ENCODE measurements at regions not wholly inside any gene's neighbourhood (a gene's known extent, or its start where the extent isn't known, plus 50 kb on each side); places are given as distances from the start of the nearest gene placed in this dataset.
A peak's percentile ranks its signal among the peaks of the same experiment; 100 is the strongest.
"Not testable (repeated sequence)": the region's sequence is repeated elsewhere in the genome, so short reads cannot be mapped to it uniquely, and the experiment has no call there.

GRCh38 chr21:28299946-28300345 lies 692.7 kb downstream of the LTN1 start:
- H3K4me3 ChIP-seq (replicated peaks; ENCODE audit: low read depth, low read length), result no peak overlapping the region
- DNase-seq (ENCODE audit: extremely low read depth, low read depth), result no peak
- TF ChIP-seq, protein P1, sequence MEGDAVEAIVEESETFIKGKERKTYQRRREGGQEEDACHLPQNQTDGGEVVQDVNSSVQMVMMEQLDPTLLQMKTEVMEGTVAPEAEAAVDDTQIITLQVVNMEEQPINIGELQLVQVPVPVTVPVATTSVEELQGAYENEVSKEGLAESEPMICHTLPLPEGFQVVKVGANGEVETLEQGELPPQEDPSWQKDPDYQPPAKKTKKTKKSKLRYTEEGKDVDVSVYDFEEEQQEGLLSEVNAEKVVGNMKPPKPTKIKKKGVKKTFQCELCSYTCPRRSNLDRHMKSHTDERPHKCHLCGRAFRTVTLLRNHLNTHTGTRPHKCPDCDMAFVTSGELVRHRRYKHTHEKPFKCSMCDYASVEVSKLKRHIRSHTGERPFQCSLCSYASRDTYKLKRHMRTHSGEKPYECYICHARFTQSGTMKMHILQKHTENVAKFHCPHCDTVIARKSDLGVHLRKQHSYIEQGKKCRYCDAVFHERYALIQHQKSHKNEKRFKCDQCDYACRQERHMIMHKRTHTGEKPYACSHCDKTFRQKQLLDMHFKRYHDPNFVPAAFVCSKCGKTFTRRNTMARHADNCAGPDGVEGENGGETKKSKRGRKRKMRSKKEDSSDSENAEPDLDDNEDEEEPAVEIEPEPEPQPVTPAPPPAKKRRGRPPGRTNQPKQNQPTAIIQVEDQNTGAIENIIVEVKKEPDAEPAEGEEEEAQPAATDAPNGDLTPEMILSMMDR (IDR thresholded peaks at IDR 0.05; ENCODE audit: low read depth, low read length, missing control alignments), result no peak

DNA sequence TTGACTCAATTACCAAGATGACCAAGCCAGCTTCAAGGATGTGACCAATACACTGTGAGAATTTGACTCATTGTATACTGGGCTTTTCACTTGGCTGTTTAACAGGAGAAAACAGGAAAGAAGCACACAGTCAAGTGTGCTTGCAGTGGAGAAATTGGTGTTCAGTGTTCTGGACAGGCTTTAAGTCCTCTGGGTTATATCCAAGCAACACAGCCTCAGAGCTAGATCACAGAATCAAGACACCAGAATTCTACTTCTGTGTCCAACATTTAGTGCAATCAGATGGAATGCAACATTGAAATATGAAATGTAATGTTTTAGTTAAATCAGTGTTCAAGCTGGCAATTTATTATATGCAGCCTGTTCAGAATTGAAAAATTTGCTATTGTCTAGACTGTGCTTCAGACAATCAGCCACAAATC lies 694.4 kb downstream of the LTN1 start:
- no peak overlapping the region for H3K4me3 ChIP-seq (replicated peaks; ENCODE audit: low read depth, low read length)
- TF ChIP-seq, protein P1 (IDR thresholded peaks at IDR 0.05; ENCODE audit: low read depth, low read length, missing control alignments), result no peak
- no peak for DNase-seq (ENCODE audit: extremely low read depth, low read depth)

- DNase-seq (ENCODE audit: extremely low read depth, low read depth), result no peak
These were observed 698.6 kb downstream of the LTN1 start for GRCh38 chr21:28294051-28294450.

GRCh38 chr21:28283641-28284490 lies 708.8 kb downstream of the LTN1 start:
- peak; percentile 35 for DNase-seq (ENCODE audit: extremely low read depth, low read depth)
- TF ChIP-seq, protein P1 (IDR thresholded peaks at IDR 0.05; ENCODE audit: low read depth, low read length, missing control alignments), result no peak
- H3K4me3 ChIP-seq (replicated peaks; ENCODE audit: low read depth, low read length), result no peak overlapping the region

More at GRCh38 chr21:28294051-28294450, 698.6 kb downstream of the LTN1 start:
- H3K4me3 ChIP-seq (replicated peaks; ENCODE audit: low read depth, low read length), result no peak overlapping the region
- TF ChIP-seq, protein P1 (IDR thresholded peaks at IDR 0.05; ENCODE audit: low read depth, low read length, missing control alignments), result no peak

DNA sequence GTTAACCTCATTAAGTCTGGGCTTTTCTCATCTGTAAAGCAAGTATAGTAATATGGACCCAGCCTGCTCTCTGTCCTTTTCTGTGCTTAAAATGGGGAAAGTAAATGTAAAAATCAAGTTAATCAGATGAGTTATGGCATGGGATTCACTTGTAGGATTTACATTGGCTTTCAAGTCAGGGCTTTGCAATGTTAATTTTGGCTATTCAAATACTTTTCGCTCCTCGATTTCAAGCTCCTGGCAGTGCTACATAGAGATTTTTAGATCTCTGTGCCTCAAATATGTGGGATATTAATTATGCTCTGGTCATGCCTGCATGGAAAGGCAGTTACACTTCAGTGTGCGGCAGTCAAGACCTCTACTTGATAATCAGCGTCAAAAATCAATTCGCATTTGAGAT lies 709.8 kb downstream of the LTN1 start:
- DNase-seq (ENCODE audit: extremely low read depth, low read depth), result no peak
- H3K4me3 ChIP-seq (replicated peaks; ENCODE audit: low read depth, low read length), result no peak overlapping the region
- TF ChIP-seq, protein P1 (IDR thresholded peaks at IDR 0.05; ENCODE audit: low read depth, low read length, missing control alignments), result no peak

DNA sequence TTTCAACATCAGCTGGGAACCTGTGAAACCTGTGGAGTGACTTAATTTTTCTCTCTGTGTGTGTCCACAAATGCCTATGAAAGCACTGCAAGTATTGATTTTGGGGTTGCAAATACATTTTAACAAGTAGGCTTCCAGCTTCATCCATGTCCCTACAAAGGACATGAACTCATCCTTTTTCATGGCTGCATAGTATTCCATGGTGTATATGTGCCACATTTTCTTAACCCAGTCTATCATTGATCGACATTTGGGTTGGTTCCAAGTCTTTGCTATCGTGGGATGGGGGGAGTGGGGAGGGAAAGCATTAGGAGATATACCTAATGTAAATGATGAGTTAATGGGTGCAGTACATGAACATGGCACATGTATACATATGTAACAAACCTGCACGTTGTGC lies 711.3 kb downstream of the LTN1 start:
- DNase-seq (ENCODE audit: extremely low read depth, low read depth); H3K4me3 ChIP-seq (replicated peaks; ENCODE audit: low read depth, low read length): not testable (repeated sequence)

GRCh38 chr21:28280611-28281010 lies 712.1 kb downstream of the LTN1 start:
- no peak for DNase-seq (ENCODE audit: extremely low read depth, low read depth)
- TF ChIP-seq, protein P1 (IDR thresholded peaks at IDR 0.05; ENCODE audit: low read depth, low read length, missing control alignments), result no peak
- no peak overlapping the region for H3K4me3 ChIP-seq (replicated peaks; ENCODE audit: low read depth, low read length)

Data from HFF-Myc (cell line).